HG02798 (cell line): ENCODE measurements at regions not wholly inside any gene's neighbourhood (a gene's known extent, or its start where the extent isn't known, plus 50 kb on each side); places are given as distances from the start of the nearest gene placed in this dataset.
"Not testable (repeated sequence)": the region's sequence is repeated elsewhere in the genome, so short reads cannot be mapped to it uniquely, and the experiment has no call there.

Source experiments
- ATAC-seq: cut with Tn5 transposase; IDR thresholded peaks from one replicate; pipeline ENCODE4 v1.9.1; 2021; ENCODE audit warnings: mild to moderate bottlenecking; ENCODE audit not compliant: unreplicated experiment, poor library complexity

- ATAC-seq = no peak
Measured at GRCh38 chr10:53111529-53111928, 338.9 kb upstream of the MBL2 start.

- ATAC-seq = no peak
Measured at GRCh38 chr10:53109320-53109719, 336.7 kb upstream of the MBL2 start.

DNA sequence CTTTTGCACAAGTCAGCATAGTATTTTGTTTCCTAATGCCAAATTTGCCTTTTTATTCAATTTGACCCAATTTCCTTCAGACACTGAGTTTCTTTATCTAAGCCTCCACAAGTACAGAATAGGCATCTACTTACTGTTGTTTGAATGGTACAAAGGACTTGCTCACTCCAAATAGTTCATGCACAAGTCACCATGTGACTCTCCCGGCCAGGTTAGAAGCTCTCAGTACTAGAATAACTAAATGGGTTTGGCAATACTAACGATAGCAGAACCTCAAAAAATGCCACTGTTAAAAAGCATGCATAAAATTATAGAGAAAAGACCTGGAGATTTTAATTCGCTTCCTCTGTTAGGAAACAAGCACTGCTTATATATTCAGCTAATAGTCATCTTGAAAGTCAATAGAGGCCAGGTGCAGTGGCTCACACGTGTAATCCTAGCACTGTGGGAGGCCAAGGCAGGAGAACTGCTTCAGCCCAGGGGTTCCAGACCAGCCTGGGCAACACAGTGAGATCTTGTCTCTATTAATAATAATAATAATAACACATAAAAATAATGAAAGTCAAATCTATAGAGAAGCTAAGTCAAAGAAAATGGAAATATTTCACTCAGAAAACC is 335.8 kb upstream of the MBL2 start:
- peak; percentile 57 for ATAC-seq

- ATAC-seq = no peak
Measured at GRCh38 chr10:53107711-53108110, 335.1 kb upstream of the MBL2 start.

DNA sequence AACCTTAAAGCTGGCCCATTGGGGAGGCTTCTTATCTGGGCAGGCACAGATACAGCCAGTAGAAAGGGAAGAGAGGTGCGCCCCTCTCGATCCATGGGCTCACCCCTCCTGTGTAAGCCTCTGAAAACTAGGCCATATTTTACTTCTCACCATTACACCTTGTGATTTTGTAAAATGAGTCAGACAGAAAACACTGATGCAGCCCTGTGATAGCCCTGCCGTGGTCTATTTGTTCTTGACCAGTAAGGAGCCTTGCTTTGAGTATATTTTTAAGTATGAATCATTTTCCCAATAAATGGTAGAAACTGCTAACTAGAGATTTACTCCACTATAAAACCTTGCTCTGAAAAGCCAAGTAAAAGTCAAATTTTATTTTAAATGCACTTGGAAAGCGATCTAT is 329.8 kb upstream of the MBL2 start:
- ATAC-seq = no peak

- ATAC-seq = no peak
Measured at GRCh38 chr10:53093878-53094277, 321.3 kb upstream of the MBL2 start.

- ATAC-seq = no peak
Measured at GRCh38 chr10:53091574-53091973, 319.0 kb upstream of the MBL2 start.

DNA sequence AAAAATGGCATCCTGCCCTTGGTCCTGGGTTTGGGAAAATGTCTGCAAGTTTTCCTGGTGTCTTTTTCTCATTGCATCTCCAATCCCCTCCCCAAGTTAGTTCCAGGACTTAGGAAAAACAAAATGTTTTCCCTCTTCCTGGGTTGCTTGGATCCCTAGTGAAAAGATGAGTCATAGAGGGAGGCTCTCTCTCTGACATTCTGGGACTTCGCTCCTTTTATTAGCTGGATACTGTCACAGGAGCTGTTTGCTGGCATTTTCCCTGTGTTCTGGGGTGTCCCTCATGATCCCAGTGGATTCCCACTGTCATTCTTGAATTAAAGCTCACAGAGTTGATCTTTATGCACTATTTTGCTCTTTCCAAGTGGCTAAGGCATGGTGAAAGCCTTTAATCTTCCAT is 316.4 kb upstream of the MBL2 start:
- no peak for ATAC-seq

- ATAC-seq = no peak
Measured at GRCh38 chr10:53079283-53079682, 306.7 kb upstream of the MBL2 start.

DNA sequence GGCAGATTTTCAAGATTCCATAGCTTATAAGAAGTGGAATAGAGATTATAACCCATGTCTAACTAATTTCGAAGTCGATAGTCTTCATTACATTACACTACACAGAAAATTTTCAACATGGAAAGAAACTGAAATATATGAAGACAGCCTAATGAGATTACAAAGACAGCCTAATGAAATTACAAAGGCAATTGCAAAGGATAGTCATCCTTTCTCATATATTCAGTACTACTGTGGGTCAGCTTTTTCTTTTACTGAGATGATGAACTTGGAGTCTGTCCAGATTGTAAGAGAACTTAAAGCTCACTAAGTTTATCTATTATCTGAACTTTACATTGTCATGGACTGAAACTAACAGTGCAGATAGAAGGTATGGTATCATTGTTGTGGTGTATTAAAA is 304.4 kb upstream of the MBL2 start:
- no peak for ATAC-seq

GRCh38 chr10:53075469-53075868 is 302.9 kb upstream of the MBL2 start:
- no peak for ATAC-seq

GRCh38 chr10:53072144-53072543 is 299.6 kb upstream of the MBL2 start:
- no peak for ATAC-seq

DNA sequence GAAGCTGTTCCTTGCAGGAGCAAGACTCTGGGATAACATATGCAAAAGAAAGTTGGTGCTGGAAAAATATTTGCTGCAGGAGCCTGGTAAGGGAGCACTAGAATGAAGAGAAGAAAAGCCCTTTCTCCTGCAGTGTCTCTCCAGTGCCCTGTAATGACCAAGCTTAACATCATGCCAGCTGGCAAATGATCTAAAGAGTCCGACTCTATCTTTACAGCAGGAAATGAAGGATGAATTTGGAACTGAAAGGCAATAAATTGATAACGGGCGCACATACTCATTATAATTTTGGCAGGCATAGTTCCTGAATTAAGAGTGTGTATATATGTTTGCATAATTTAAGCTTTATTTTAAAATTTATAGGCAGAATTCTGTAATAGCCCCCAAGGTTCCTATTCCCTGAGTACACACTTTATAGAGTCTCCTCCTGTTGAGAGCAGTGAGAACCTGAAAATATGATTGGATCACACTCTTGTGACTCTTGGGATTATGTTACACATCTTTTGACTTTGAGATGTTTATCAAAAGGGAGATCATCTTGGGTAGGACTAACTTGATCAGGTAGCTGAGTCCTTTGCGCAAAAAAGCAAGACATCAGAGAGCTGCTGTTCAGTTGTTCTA is 299.0 kb upstream of the MBL2 start:
- no peak for ATAC-seq

GRCh38 chr10:53069013-53069412 is 296.4 kb upstream of the MBL2 start:
- ATAC-seq = no peak

DNA sequence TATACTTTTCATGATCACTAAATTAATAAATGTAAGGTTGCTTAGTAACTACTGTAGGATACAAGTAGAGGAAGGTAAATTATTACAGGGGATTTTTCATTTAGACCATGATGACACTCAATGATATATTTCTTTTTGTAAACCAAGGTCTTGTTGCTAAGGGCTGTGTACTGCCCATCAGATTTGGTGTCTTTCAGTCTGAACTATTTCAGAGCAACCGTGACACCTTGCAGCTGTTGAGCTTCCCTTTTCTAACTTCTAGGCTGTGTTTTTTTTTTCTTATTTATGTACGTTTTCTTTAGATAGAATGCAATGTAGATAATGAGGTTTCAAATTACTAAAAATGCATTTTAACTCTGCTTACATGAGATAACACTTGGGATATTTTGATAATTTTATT is 292.0 kb upstream of the MBL2 start:
- ATAC-seq = no peak

DNA sequence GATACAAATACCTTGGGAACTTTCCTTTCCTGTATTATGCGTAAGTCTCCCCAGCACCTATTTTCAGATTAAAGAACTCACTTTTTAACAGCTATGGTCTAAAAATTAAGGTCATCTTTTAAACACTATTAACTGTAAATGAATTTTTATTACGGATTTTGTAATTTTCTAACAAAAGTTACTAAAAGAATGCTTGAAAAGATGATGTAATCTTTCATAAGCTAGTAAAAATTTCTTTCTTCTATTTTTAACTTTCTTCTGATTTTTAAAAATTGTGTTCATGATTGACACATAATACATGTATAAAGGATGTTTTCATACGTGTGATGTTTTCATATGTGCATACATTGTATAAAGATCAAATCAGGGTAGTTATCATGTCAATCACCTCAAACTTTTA is 291.2 kb upstream of the MBL2 start:
- ATAC-seq = no peak

GRCh38 chr10:53052521-53053164 is 280.1 kb upstream of the MBL2 start:
- no peak for ATAC-seq

- ATAC-seq = no peak
Measured at GRCh38 chr10:53045315-53045714, 272.7 kb upstream of the MBL2 start.

DNA sequence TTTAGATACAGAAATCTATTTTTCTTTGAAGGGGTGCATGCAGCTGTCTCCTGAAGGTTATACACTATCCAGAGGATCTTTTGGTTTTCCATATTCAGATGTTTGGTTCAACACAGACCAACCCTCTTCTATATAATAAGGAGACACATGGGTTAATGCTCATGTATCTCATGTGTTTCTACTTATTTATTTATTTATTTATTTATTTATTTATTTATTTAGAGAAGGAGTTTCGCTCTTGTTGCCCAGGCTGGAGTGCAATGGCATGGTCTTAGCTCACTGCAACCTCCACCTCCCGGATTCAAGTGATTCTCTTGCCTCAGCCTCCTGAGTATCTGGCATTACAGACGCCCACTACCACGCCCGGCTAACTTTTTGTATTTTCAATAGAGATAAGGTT is 263.2 kb upstream of the MBL2 start:
- not testable (repeated sequence) for ATAC-seq

DNA sequence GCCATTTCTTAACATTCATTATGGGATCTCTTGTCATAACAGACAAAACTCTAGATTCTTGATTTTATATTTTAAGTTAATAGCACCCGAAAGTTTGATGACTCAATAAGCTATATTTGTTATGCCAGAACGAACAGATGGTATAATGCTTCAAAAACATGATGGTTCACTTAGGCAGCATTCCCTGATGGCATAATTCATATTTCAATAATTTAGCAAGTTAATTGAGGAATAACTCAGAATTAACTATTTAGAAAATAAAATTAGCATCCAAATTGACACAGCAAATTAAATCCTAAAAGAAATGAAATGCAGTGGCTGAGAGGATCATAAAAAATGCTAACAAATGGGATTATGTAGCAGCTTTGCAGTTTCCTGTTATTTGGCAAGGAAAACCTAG is 260.8 kb upstream of the MBL2 start:
- no peak for ATAC-seq

GRCh38 chr10:53029872-53030849 is 257.6 kb upstream of the MBL2 start:
- ATAC-seq = peak; percentile 66
